Stimulated activated CD4-positive, alpha-beta T cell treated with anti-CD3 and anti-CD28 coated beads, Interleukin-2, amount 100 ng/mL, for 48 hours (primary cell): ENCODE measurements at regions not wholly inside any gene's neighbourhood (a gene's known extent, or its start where the extent isn't known, plus 50 kb on each side); places are given as distances from the start of the nearest gene placed in this dataset.
"Not testable (repeated sequence)": the region's sequence is repeated elsewhere in the genome, so short reads cannot be mapped to it uniquely, and the experiment has no call there.

Source experiments
- DNase-seq, 2 donors: peaks; one replicate each; pipeline ENCODE4 v3.0.0-alpha.2; 2020

DNA sequence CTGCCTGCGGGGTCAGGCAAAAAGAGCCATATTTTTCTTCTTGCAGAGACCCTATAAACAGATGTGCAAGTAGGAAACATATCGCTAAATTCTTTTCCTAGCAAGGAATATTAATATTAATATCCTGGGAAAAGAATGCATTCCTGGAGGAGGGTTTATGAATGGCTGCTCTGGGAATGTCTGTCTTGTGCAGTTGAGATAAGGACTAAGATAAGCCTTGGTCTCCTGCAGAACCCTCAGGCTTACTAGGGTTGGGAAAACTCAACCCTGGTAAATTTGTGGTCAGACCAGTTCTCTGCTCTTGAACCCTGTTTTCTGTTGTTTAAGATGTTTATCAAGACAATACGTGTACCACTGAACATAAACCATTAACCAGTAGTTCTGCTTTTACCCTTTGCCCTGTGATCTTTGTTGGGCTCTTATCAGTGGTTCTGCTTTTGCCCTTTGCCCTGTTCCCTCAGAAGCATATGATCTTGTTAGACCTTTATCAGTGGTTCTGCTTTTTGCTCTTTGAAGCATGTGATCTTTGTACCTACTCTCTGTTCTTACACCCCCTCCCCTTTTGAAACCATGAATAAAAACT, 1548.2 kb upstream of the FLRT2 start:
- not testable (repeated sequence) for DNase-seq

GRCh38 chr14:83988275-83988674, 1541.7 kb upstream of the FLRT2 start:
- DNase-seq = no peak

GRCh38 chr14:83991666-83992065, 1538.3 kb upstream of the FLRT2 start:
- no peak for DNase-seq

- no peak for DNase-seq
Measured at GRCh38 chr14:83992857-83993256, 1537.1 kb upstream of the FLRT2 start.

DNA sequence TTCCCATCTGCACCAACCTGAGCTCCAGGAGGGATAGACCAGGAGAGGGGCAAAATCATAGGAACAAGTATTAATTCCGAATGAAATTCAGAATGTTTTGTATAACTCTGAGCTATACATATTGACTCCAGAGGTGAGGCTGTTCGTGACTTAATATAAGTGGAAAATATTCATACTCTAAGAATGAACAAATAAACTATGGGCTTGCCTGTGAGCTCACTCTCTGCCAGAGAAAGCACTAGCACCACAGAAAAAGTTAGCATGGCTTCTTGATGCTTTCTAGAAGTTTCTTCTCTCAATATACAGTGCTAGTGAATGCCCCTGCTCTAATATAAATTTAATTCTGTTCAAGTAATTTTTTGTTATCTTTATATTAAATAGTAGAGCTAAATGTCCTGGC, 1536.4 kb upstream of the FLRT2 start:
- DNase-seq = no peak

DNA sequence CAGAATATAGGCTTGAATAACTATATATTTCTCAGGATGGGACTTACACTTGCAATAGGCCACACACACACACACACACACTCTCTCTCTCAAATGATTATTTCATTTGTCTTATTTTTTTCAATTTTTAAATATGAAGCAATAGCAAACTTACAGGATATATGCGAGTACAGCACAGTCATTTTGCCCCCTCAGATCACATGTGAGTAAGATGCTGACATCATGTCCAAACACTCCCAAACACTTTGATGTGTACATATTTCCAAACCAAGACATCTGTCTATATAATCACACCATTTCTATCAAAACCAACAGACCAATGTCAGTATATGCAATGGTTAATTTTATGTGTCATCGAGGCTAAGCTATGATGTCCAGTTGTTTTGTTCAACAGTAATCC, 1535.9 kb upstream of the FLRT2 start:
- DNase-seq = no peak

- no peak for DNase-seq
Measured at GRCh38 chr14:84001023-84001422, 1528.9 kb upstream of the FLRT2 start.

GRCh38 chr14:84003346-84003745, 1526.6 kb upstream of the FLRT2 start:
- no peak for DNase-seq

GRCh38 chr14:84006643-84007155, 1523.2 kb upstream of the FLRT2 start:
- no peak for DNase-seq

DNA sequence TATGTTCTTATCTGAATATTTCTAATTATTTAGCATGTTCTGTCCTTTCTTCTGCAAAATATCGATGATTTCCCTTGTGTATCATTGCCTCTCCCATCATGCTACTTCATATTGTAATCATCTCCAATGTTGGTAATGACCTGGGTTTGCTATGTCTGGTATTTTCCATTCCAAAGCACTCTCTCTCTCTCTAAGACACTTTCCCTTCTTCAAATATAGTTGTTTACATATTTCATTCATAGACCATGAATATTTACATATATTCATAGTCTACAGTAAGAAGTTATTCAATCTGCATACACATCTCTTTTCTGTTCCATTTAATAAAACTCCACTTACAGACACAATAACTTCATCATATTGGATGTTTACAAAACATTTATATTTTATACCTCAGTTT, 1516.5 kb upstream of the FLRT2 start:
- DNase-seq = no peak

GRCh38 chr14:84017495-84017894, 1512.4 kb upstream of the FLRT2 start:
- DNase-seq = no peak

GRCh38 chr14:84021433-84021832, 1508.5 kb upstream of the FLRT2 start:
- no peak for DNase-seq

DNA sequence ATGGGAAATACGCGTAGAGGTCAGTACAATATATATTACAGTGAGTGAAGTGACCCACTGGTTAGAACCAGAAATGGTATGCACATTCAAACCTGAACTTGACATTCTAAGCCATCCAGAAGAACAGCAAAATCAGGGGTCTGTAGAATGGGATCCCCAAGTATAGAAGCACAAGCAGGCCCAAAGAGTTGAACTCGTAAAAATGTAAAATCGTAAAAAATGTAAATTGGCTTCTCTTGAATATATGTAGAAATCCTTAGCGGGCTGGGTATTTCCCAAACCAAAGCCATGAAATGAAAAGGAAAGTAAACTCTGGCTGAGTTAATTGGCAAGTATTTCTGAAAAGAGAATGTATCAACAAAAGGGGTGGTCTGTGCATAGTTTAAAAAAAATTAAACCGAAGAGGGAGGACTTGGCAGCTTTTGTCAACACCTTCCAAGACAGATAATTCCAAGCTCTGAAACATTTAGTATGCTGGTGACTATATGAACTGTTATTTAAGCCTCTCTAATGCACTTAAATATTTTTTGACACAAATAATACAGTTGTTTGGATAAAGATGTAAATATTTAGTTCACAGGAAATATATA, 1505.6 kb upstream of the FLRT2 start:
- no peak for DNase-seq

DNA sequence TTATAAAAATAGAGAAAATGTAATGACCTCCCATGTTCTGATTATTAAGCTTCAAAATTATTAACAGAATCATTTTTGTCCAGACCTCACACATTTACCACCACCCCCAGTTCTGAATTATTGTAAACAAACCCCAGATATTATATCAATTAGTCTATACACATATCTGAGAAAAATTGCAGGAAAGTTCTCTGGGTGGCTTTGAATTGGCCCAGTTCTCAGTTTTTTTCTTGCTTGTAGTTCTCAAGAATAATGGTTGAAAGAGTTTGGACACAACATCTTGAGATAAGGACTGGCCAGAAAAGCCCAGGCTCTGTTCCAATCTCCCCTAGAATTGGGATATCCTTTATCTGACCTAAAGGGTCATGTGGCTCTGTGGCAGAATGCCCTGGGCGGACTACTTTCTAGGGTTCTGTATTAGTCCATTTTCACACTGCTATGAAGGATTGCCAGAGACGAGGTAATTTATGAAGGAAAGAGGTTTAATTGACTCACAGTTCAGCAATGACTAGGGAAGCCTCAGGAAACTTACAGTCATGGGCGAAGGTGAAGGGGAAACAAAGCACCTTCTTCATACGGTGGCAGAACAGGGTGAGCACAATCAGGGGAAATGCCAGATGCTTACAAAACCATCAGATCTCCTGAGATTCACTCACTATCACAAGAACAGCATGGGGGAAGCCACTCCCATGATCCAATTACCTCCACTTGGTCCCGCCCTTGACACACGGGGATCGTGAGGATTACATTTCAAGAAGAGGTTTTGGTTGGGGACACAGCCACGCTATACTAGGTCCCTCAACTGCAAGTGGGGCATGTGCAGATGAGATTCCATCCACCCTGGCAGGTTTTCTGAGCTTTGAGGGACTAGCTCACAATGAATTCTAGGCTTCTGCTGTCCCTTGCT, 1504.6 kb upstream of the FLRT2 start:
- no peak for DNase-seq

GRCh38 chr14:84027351-84027750, 1502.6 kb upstream of the FLRT2 start:
- no peak for DNase-seq

- no peak for DNase-seq
Measured at GRCh38 chr14:84028080-84028604, 1501.8 kb upstream of the FLRT2 start.

DNA sequence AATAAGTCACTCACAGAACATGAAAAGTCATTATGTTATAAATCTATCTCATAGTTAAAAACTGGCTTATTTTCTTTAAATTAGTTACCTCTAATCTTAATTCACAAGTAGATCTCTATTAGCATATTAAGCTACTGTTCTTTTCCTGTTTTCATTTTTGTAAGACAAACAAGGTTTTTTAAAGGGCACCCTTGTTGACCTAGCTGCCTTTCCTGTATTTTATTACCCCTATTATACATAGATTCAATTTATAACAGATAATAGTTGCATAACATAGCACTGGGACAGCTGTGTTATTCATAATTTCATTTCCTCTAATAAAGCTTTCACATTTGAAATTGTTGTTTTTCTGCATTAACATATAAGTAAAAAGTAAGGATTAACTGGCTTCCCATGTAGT, 1500.7 kb upstream of the FLRT2 start:
- DNase-seq = no peak

DNA sequence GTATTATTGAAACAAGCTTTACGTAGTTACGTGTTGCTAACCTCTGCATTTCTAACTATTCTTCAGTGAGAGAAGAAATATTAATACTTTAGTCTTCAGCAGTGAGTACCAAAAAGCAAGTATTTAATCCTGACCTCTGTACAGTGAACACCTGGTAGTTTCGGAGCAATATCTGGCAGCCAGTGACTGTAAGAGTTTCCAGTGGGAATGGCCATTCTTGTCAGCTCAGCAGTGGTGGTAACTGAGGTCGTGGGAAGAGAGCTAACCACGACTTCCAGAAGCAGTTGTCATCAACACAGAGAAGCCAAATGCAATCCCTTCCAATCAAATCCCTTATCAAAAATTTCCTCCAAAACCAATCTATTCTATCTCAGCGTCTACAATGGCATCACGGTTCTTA, 1500.2 kb upstream of the FLRT2 start:
- DNase-seq = no peak

GRCh38 chr14:84036840-84037239, 1493.1 kb upstream of the FLRT2 start:
- no peak for DNase-seq

DNA sequence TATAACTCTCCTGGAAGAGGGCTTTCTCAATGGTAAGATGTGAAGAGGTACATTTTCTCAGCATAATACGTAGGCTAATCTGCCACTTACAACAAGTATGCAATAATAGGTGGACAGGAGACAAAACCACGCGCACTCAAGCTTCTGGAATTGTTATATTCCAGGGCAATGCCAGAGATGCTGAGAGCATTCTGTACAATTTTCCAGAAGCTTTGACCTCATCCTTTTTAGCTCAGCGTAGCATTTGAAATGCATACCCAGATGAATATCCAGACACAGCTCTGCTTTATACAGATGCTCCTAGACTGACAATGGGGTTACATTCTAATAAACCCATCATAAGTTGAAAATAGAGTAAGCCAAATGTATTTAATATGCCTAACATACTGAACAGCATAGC, 1492.4 kb upstream of the FLRT2 start:
- DNase-seq = no peak

DNA sequence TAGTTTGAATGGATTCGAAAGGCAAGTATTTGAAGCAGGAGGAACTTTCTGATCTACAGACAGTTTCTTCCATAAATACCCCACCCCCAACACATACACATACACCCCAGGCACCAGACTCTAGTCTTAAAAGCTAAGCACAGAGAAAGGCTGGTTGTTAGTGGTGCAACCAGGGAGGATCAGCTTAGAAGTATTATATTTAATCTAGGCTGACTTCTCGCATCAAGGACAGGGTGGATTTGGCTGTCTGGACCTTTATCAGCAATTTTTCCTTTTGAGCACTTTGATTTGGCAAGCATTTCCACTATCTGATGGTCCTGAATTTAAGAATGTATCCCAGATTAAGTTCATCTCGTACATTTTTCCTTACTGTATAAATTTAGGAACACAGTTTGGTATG, 1489.8 kb upstream of the FLRT2 start:
- no peak for DNase-seq

DNA sequence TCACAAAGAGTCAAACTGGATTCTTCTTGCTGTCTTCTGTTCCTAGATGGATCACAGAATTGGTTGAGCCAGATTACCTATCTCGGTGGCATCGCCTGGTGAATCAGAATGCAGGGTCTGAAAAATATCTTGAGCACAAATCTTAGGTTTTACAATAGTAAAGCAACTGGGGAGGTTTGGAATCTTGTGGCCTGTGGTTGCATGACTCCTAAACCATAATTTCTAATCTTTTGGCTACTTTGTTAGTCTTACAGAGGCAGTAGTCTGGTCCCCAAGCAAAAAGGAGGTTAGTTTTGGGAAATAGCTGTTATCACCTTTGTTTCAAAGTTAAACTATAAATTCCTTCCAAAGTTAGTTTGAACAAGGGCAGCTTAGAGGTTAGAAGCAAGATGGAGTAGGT, 1488.5 kb upstream of the FLRT2 start:
- no peak for DNase-seq

DNA sequence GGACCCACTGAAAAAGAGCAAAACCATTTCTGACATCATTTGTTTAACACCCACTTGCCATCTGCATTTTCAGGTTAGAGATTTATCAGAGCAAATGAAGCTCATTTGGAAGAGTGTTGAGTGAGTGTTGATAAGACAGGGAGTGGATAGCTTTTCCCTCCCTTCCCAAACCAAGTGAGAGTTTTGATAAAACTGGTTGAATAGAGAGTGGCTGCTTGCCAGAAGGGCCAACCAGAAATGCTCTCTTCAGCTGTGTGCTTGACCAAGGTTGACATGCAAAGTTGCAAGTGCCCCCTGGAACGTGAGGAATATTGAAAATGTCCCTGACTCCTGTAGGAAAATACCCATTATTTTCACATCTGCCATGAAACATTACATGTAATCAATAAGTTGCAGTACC, 1487.0 kb upstream of the FLRT2 start:
- DNase-seq = no peak
